ENCODE measurements at regions not wholly inside any gene's neighbourhood (a gene's known extent, or its start where the extent isn't known, plus 50 kb on each side); places are given as distances from the start of the nearest gene placed in this dataset.
"Not testable (repeated sequence)": the region's sequence is repeated elsewhere in the genome, so short reads cannot be mapped to it uniquely, and the experiment has no call there.

- Histone ChIP-seq H2AFZ (ENCODE audit: low read length) (no peak overlapping the region), H4K8ac (ENCODE audit: low read depth, low read length) (no peak overlapping the region), H3K4me2 (ENCODE audit: insufficient read depth, low read length, poor library complexity, severe bottlenecking) (no peak overlapping the region), H3K9ac (ENCODE audit: low read depth, low read length, poor library complexity) (no peak overlapping the region), H2AK5ac (ENCODE audit: low read depth, low read length) (no peak overlapping the region), H2BK120ac (ENCODE audit: low read depth, low read length) (no peak overlapping the region), H3K4me3 (ENCODE audit: low read length in 2 of 2) (no peak overlapping the region), H3K4me1 (ENCODE audit: control insufficient read depth in 2 of 2, insufficient read depth in 1 of 2, low read depth in 1 of 2, low read length in 2 of 2) (peaks cover 0 to 3% of the 10 kb centered on the region in 2 donors), H2BK15ac (ENCODE audit: low read length) (no peak overlapping the region), H3K18ac (ENCODE audit: low read length) (no peak overlapping the region), H3K79me1 (ENCODE audit: low read depth, low read length) (no peaks in the 10 kb centered on the region), H3K27me3 (ENCODE audit: control insufficient read depth in 3 of 3, insufficient read depth in 3 of 3, low read depth in 1 of 3, low read length in 3 of 3) (peaks cover 0 to 6% (median 0%) of the 10 kb centered on the region in 3 experiments), H3K23ac (ENCODE audit: low read depth, low read length, poor library complexity) (no peak overlapping the region), H3K9me3 (replicated peaks in 1 of 2; ENCODE audit: control insufficient read depth in 2 of 2, insufficient read depth in 1 of 2, low read depth in 1 of 2, low read length in 2 of 2) (no peaks in the 10 kb centered on the region), H3K4ac (ENCODE audit: low read length) (no peak overlapping the region), H4K91ac (ENCODE audit: low read depth, low read length, poor library complexity) (no peak overlapping the region), H3K14ac (ENCODE audit: low read length) (no peak overlapping the region), H2BK5ac (ENCODE audit: low read length) (no peak overlapping the region), H2BK12ac (ENCODE audit: low read length) (no peak overlapping the region), H3K36me3 (replicated peaks in 1 of 2; ENCODE audit: control insufficient read depth in 2 of 2, insufficient read depth in 2 of 2, low read length in 2 of 2) (no peaks in the 10 kb centered on the region), H3K27ac (replicated peaks; ENCODE audit: low read length) (no peak overlapping the region)
- DNase-seq (ENCODE audit: low spot score) = no peak
- no CpG with 5 or more reads among the region's 2 CpGs for WGBS, 2 donors (ENCODE audit: extremely low coverage in 2 of 2, insufficient read length in 2 of 2, insufficient replicate concordance in 1 of 2)
These were observed 200.0 kb upstream of the DNAJC19 start for GRCh38 chr3:181189556-181189955.

GRCh38 chr3:181183764-181184163 lies 194.2 kb upstream of the DNAJC19 start:
- Histone ChIP-seq H3K4me3 (ENCODE audit: low read length in 2 of 2) (no peak overlapping the region), H2BK120ac (ENCODE audit: low read depth, low read length) (no peak overlapping the region), H4K91ac (ENCODE audit: low read depth, low read length, poor library complexity) (no peak overlapping the region), H3K9me3 (replicated peaks in 1 of 2; ENCODE audit: control insufficient read depth in 2 of 2, insufficient read depth in 1 of 2, low read depth in 1 of 2, low read length in 2 of 2) (no peaks in the 10 kb centered on the region), H3K18ac (ENCODE audit: low read length) (no peak overlapping the region), H3K27ac (replicated peaks; ENCODE audit: low read length) (no peak overlapping the region), H4K8ac (ENCODE audit: low read depth, low read length) (no peak overlapping the region), H2BK5ac (ENCODE audit: low read length) (no peak overlapping the region), H3K4me1 (ENCODE audit: control insufficient read depth in 2 of 2, insufficient read depth in 1 of 2, low read depth in 1 of 2, low read length in 2 of 2) (peaks cover 0 to 3% of the 10 kb centered on the region in 2 donors), H3K79me1 (ENCODE audit: low read depth, low read length) (no peaks in the 10 kb centered on the region), H2AFZ (ENCODE audit: low read length) (no peak overlapping the region), H3K36me3 (replicated peaks in 1 of 2; ENCODE audit: control insufficient read depth in 2 of 2, insufficient read depth in 2 of 2, low read length in 2 of 2) (no peaks in the 10 kb centered on the region), H3K4ac (ENCODE audit: low read length) (no peak overlapping the region), H2BK15ac (ENCODE audit: low read length) (no peak overlapping the region), H3K14ac (ENCODE audit: low read length) (no peak overlapping the region), H2AK5ac (ENCODE audit: low read depth, low read length) (no peak overlapping the region), H2BK12ac (ENCODE audit: low read length) (no peak overlapping the region), H3K27me3 (ENCODE audit: control insufficient read depth in 3 of 3, insufficient read depth in 3 of 3, low read depth in 1 of 3, low read length in 3 of 3) (peaks cover 0 to 9% (median 0%) of the 10 kb centered on the region in 3 experiments), H3K23ac (ENCODE audit: low read depth, low read length, poor library complexity) (no peak overlapping the region), H3K9ac (ENCODE audit: low read depth, low read length, poor library complexity) (no peak overlapping the region), H3K4me2 (ENCODE audit: insufficient read depth, low read length, poor library complexity, severe bottlenecking) (no peak overlapping the region)
- no peak for DNase-seq (ENCODE audit: low spot score)
- WGBS, 2 donors (ENCODE audit: extremely low coverage in 2 of 2, insufficient read length in 2 of 2, insufficient replicate concordance in 1 of 2) = no CpG with 5 or more reads among the region's 1 CpG

GRCh38 chr3:181183057-181183456 lies 193.5 kb upstream of the DNAJC19 start:
- H2AK5ac ChIP-seq (ENCODE audit: low read depth, low read length); DNase-seq (ENCODE audit: low spot score); H4K91ac ChIP-seq (ENCODE audit: low read depth, low read length, poor library complexity); H3K4me2 ChIP-seq (ENCODE audit: insufficient read depth, low read length, poor library complexity, severe bottlenecking); H2AFZ ChIP-seq (ENCODE audit: low read length); H3K9me3 ChIP-seq (replicated peaks in 1 of 2; ENCODE audit: control insufficient read depth in 2 of 2, insufficient read depth in 1 of 2, low read depth in 1 of 2, low read length in 2 of 2); H3K36me3 ChIP-seq (replicated peaks in 1 of 2; ENCODE audit: control insufficient read depth in 2 of 2, insufficient read depth in 2 of 2, low read length in 2 of 2); H3K79me1 ChIP-seq (ENCODE audit: low read depth, low read length); H2BK5ac ChIP-seq (ENCODE audit: low read length); H4K8ac ChIP-seq (ENCODE audit: low read depth, low read length); H2BK15ac ChIP-seq (ENCODE audit: low read length); H3K4ac ChIP-seq (ENCODE audit: low read length); H3K27me3 ChIP-seq (ENCODE audit: control insufficient read depth in 3 of 3, insufficient read depth in 3 of 3, low read depth in 1 of 3, low read length in 3 of 3); H2BK120ac ChIP-seq (ENCODE audit: low read depth, low read length); H3K9ac ChIP-seq (ENCODE audit: low read depth, low read length, poor library complexity); H3K27ac ChIP-seq (replicated peaks; ENCODE audit: low read length); H3K4me1 ChIP-seq (ENCODE audit: control insufficient read depth in 2 of 2, insufficient read depth in 1 of 2, low read depth in 1 of 2, low read length in 2 of 2); H3K23ac ChIP-seq (ENCODE audit: low read depth, low read length, poor library complexity); H3K14ac ChIP-seq (ENCODE audit: low read length); H3K4me3 ChIP-seq (ENCODE audit: low read length in 2 of 2): not testable (repeated sequence)
- Histone ChIP-seq H3K18ac (ENCODE audit: low read length) (peak overlapping the region; percentile 30), H2BK12ac (ENCODE audit: low read length) (peak overlapping the region; percentile 73)
- WGBS, 2 donors (ENCODE audit: extremely low coverage in 2 of 2, insufficient read length in 2 of 2, insufficient replicate concordance in 1 of 2) = no CpG with 5 or more reads among the region's 22 CpGs

- no peak overlapping the region for H3K14ac ChIP-seq (ENCODE audit: low read length)
- DNase-seq (ENCODE audit: low spot score) = no peak
- no peak overlapping the region for H2BK5ac ChIP-seq (ENCODE audit: low read length)
- no peak overlapping the region for H2BK12ac ChIP-seq (ENCODE audit: low read length)
- no peak overlapping the region for H4K8ac ChIP-seq (ENCODE audit: low read depth, low read length)
- H3K36me3 ChIP-seq (replicated peaks in 1 of 2; ENCODE audit: control insufficient read depth in 2 of 2, insufficient read depth in 2 of 2, low read length in 2 of 2) = no peaks in the 10 kb centered on the region
- no peak overlapping the region for H3K4me2 ChIP-seq (ENCODE audit: insufficient read depth, low read length, poor library complexity, severe bottlenecking)
- no CpG with 5 or more reads among the region's 7 CpGs for WGBS, 2 donors (ENCODE audit: extremely low coverage in 2 of 2, insufficient read length in 2 of 2, insufficient replicate concordance in 1 of 2)
- no peak overlapping the region for H2BK120ac ChIP-seq (ENCODE audit: low read depth, low read length)
- H3K27me3 ChIP-seq (ENCODE audit: control insufficient read depth in 3 of 3, insufficient read depth in 3 of 3, low read depth in 1 of 3, low read length in 3 of 3) = peaks cover 0 to 9% (median 0%) of the 10 kb centered on the region in 3 experiments
- H3K4me3 ChIP-seq (ENCODE audit: low read length in 2 of 2) = no peak overlapping the region
- H3K4ac ChIP-seq (ENCODE audit: low read length) = no peak overlapping the region
- H3K4me1 ChIP-seq (ENCODE audit: control insufficient read depth in 2 of 2, insufficient read depth in 1 of 2, low read depth in 1 of 2, low read length in 2 of 2) = peaks cover 2 to 13% of the 10 kb centered on the region in 2 donors
- H2AFZ ChIP-seq (ENCODE audit: low read length) = no peak overlapping the region
- no peaks in the 10 kb centered on the region for H3K79me1 ChIP-seq (ENCODE audit: low read depth, low read length)
- no peak overlapping the region for H2AK5ac ChIP-seq (ENCODE audit: low read depth, low read length)
- no peak overlapping the region for H3K27ac ChIP-seq (replicated peaks; ENCODE audit: low read length)
- no peak overlapping the region for H4K91ac ChIP-seq (ENCODE audit: low read depth, low read length, poor library complexity)
- H3K9me3 ChIP-seq (replicated peaks in 1 of 2; ENCODE audit: control insufficient read depth in 2 of 2, insufficient read depth in 1 of 2, low read depth in 1 of 2, low read length in 2 of 2) = no peaks in the 10 kb centered on the region
- no peak overlapping the region for H3K23ac ChIP-seq (ENCODE audit: low read depth, low read length, poor library complexity)
- H2BK15ac ChIP-seq (ENCODE audit: low read length) = no peak overlapping the region
- H3K18ac ChIP-seq (ENCODE audit: low read length) = no peak overlapping the region
- H3K9ac ChIP-seq (ENCODE audit: low read depth, low read length, poor library complexity) = no peak overlapping the region
These were observed 189.5 kb upstream of the DNAJC19 start for GRCh38 chr3:181178991-181179390.
